SK-N-SH treated with all-trans-retinoic acid at 6 μM for 48 hours (cell line): ENCODE measurements at regions not wholly inside any gene's neighbourhood (a gene's known extent, or its start where the extent isn't known, plus 50 kb on each side); places are given as distances from the start of the nearest gene placed in this dataset.

Source experiments
- ATAC-seq: fragments of 200-7000 bp; cut with Tn5 transposase; 3 replicates; pipeline ENCODE4 v1.9.1; 2020; ENCODE audit warnings: mild to moderate bottlenecking, moderate library complexity
- ARNTL ChIP-seq: fragments of 450-650 bp; formaldehyde crosslinking; IDR thresholded peaks from 2 replicates; pipeline ENCODE4 v1.5.0; 2020; ENCODE audit warnings: low read depth, mild to moderate bottlenecking, moderate library complexity, borderline replicate concordance
- BACH2 ChIP-seq: fragments of 250-450 bp; sonication (Bioruptor Pico); IDR thresholded peaks from 2 replicates; pipeline ENCODE4 v1.9.0; 2021; ENCODE audit warnings: mild to moderate bottlenecking, borderline replicate concordance
- ESRRG ChIP-seq: fragments of 250-450 bp; sonication (Bioruptor Pico); IDR thresholded peaks from 2 replicates; pipeline ENCODE4 v1.6.1; 2021; ENCODE audit warnings: mild to moderate bottlenecking
- ISL1 ChIP-seq: fragments of 250-450 bp; sonication (Bioruptor Pico); IDR thresholded peaks from 2 replicates; pipeline ENCODE4 v2.1.2; 2022; ENCODE audit warnings: mild to moderate bottlenecking, moderate library complexity
- OSR1 ChIP-seq: fragments of 250-450 bp; sonication (Bioruptor Pico); IDR thresholded peaks from 2 replicates; pipeline ENCODE4 v1.8.0; 2022; ENCODE audit warnings: moderate library complexity, mild to moderate bottlenecking, inconsistent platforms
- PPARA ChIP-seq: fragments of 250-450 bp; sonication (Bioruptor Pico); IDR thresholded peaks from 2 replicates; pipeline ENCODE4 v1.5.0; 2020; ENCODE audit warnings: mild to moderate bottlenecking, borderline replicate concordance
- RARB ChIP-seq: fragments of 250-450 bp; sonication (Bioruptor Pico); IDR thresholded peaks from 2 replicates; pipeline ENCODE4 v1.8.0; 2021; ENCODE audit warnings: mild to moderate bottlenecking, moderate library complexity
- TOX ChIP-seq: fragments of 250-450 bp; sonication (Bioruptor Pico); IDR thresholded peaks from 2 replicates; pipeline ENCODE4 v1.8.0; 2021; ENCODE audit warnings: mild to moderate bottlenecking, moderate library complexity, borderline replicate concordance
- ZC3H10 ChIP-seq: fragments of 250-450 bp; sonication (Bioruptor Pico); IDR thresholded peaks from 2 replicates; pipeline ENCODE4 v1.5.1; 2021; ENCODE audit warnings: mild to moderate bottlenecking, moderate library complexity
- ZFP3 ChIP-seq: fragments of 250-450 bp; sonication (Bioruptor Pico); IDR thresholded peaks from 2 replicates; pipeline ENCODE4 v1.5.0; 2020; ENCODE audit warnings: mild to moderate bottlenecking, moderate library complexity
- ZFP30 ChIP-seq: fragments of 450-650 bp; formaldehyde crosslinking; IDR thresholded peaks from 2 replicates; pipeline ENCODE4 v1.5.0; 2022; ENCODE audit warnings: mild to moderate bottlenecking, moderate library complexity
- ZNF565 ChIP-seq: fragments of 450-650 bp; formaldehyde crosslinking; conservative IDR thresholded peaks from 2 replicates; pipeline ENCODE4 v1.5.0; 2020; ENCODE audit warnings: low read depth, mild to moderate bottlenecking, moderate library complexity
- ZNF70 ChIP-seq: fragments of 450-650 bp; formaldehyde crosslinking; IDR thresholded peaks from 2 replicates; pipeline ENCODE4 v1.5.0; 2020; ENCODE audit warnings: mild to moderate bottlenecking, moderate library complexity
- ZNF8 ChIP-seq: fragments of 450-650 bp; formaldehyde crosslinking; IDR thresholded peaks from 2 replicates; pipeline ENCODE4 v1.5.0; 2020; ENCODE audit warnings: mild to moderate bottlenecking, moderate library complexity
- TF ChIP-seq, protein P1 (sequence below): fragments of 250-450 bp; sonication (Bioruptor Pico); IDR thresholded peaks from 2 replicates; pipeline ENCODE4 v1.5.1; 2021; ENCODE audit warnings: mild to moderate bottlenecking, moderate library complexity
- TF ChIP-seq, protein P2 (sequence below): fragments of 250-450 bp; sonication (Bioruptor Pico); IDR thresholded peaks from 2 replicates; pipeline ENCODE4 v1.5.0; 2020; ENCODE audit warnings: mild to moderate bottlenecking, moderate library complexity
- TF ChIP-seq, protein P3 (sequence below): fragments of 250-450 bp; sonication (Bioruptor Pico); IDR thresholded peaks from 2 replicates; pipeline ENCODE4 v1.8.0; 2021; ENCODE audit warnings: low read depth, mild to moderate bottlenecking, moderate library complexity, borderline replicate concordance
- TF ChIP-seq, protein P4 (sequence below): fragments of 250-450 bp; sonication (Bioruptor Pico); IDR thresholded peaks from 2 replicates; pipeline ENCODE4 v1.5.1; 2020; ENCODE audit warnings: low read depth, mild to moderate bottlenecking, moderate library complexity
- TF ChIP-seq, protein P5 (sequence below): fragments of 250-450 bp; sonication (Bioruptor Pico); IDR thresholded peaks from 2 replicates; pipeline ENCODE4 v1.8.0; 2020; ENCODE audit warnings: mild to moderate bottlenecking, moderate library complexity, borderline replicate concordance

DNA sequence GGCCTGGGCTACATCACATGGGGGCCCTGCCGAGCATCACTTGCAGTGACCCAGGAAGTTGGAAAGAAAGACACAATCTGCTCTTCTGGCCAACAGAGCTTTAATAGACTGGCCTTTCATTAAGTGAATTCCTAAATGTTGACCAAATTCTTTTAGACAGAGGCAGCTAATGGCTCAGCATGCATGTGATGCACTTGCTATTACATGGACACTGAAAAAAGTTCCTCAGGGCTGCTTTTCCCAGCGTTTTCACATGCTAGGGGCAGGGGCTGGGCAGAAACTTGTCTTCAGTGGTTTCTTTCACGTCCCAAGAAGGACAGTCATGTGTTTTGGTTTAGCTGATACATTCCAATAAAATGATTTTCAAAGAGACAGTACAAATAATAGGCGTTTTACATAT is 651.0 kb upstream of the SLC35B3 start:
- TF ChIP-seq PPARA (CRISPR knock-in tag) (no peak), ZFP30 (CRISPR knock-in tag) (no peak), ARNTL (CRISPR knock-in tag) (no peak), TOX (CRISPR knock-in tag) (no peak), ZC3H10 (CRISPR knock-in tag) (no peak), ZNF565 (no peak), RARB (CRISPR knock-in tag) (no peak), BACH2 (CRISPR knock-in tag) (no peak), ZNF8 (CRISPR knock-in tag) (no peak), ZNF70 (CRISPR knock-in tag) (no peak)
- TF ChIP-seq, protein P1, sequence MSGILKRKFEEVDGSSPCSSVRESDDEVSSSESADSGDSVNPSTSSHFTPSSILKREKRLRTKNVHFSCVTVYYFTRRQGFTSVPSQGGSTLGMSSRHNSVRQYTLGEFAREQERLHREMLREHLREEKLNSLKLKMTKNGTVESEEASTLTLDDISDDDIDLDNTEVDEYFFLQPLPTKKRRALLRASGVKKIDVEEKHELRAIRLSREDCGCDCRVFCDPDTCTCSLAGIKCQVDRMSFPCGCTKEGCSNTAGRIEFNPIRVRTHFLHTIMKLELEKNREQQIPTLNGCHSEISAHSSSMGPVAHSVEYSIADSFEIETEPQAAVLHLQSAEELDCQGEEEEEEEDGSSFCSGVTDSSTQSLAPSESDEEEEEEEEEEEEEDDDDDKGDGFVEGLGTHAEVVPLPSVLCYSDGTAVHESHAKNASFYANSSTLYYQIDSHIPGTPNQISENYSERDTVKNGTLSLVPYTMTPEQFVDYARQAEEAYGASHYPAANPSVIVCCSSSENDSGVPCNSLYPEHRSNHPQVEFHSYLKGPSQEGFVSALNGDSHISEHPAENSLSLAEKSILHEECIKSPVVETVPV (CRISPR knock-in tag): no peak
- TF ChIP-seq, protein P2, sequence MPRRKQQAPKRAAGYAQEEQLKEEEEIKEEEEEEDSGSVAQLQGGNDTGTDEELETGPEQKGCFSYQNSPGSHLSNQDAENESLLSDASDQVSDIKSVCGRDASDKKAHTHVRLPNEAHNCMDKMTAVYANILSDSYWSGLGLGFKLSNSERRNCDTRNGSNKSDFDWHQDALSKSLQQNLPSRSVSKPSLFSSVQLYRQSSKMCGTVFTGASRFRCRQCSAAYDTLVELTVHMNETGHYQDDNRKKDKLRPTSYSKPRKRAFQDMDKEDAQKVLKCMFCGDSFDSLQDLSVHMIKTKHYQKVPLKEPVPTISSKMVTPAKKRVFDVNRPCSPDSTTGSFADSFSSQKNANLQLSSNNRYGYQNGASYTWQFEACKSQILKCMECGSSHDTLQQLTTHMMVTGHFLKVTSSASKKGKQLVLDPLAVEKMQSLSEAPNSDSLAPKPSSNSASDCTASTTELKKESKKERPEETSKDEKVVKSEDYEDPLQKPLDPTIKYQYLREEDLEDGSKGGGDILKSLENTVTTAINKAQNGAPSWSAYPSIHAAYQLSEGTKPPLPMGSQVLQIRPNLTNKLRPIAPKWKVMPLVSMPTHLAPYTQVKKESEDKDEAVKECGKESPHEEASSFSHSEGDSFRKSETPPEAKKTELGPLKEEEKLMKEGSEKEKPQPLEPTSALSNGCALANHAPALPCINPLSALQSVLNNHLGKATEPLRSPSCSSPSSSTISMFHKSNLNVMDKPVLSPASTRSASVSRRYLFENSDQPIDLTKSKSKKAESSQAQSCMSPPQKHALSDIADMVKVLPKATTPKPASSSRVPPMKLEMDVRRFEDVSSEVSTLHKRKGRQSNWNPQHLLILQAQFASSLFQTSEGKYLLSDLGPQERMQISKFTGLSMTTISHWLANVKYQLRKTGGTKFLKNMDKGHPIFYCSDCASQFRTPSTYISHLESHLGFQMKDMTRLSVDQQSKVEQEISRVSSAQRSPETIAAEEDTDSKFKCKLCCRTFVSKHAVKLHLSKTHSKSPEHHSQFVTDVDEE (CRISPR knock-in tag): no peak
- ATAC-seq: no peak

DNA sequence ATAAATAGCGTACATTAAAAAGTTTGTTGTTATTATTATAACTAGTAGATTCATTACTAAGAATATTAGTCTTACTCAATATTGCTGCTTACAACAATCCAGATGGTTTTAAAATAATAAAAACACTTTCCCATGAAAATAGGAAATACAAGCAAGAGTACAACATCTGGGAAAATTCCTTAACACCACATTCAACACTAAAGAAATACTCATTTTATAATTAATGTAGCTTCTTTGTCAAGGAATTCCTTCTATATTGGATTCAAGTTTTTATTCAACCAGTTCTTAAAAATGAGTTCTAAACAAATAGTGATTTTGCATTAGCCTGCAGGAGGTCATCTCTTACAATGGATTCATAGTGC is 650.3 kb upstream of the SLC35B3 start:
- no peak for ATAC-seq
- TF ChIP-seq ISL1 (CRISPR knock-in tag) (no peak), ZNF70 (CRISPR knock-in tag) (no peak), ZFP30 (CRISPR knock-in tag) (no peak), TOX (CRISPR knock-in tag) (no peak), ZFP3 (CRISPR knock-in tag) (no peak), ESRRG (CRISPR knock-in tag) (no peak), OSR1 (CRISPR knock-in tag) (no peak)
- TF ChIP-seq, protein P3, sequence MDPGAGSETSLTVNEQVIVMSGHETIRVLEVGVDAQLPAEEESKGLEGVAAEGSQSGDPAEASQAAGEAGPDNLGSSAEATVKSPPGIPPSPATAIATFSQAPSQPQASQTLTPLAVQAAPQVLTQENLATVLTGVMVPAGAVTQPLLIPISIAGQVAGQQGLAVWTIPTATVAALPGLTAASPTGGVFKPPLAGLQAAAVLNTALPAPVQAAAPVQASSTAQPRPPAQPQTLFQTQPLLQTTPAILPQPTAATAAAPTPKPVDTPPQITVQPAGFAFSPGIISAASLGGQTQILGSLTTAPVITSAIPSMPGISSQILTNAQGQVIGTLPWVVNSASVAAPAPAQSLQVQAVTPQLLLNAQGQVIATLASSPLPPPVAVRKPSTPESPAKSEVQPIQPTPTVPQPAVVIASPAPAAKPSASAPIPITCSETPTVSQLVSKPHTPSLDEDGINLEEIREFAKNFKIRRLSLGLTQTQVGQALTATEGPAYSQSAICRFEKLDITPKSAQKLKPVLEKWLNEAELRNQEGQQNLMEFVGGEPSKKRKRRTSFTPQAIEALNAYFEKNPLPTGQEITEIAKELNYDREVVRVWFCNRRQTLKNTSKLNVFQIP (CRISPR knock-in tag): no peak
- TF ChIP-seq, protein P4, sequence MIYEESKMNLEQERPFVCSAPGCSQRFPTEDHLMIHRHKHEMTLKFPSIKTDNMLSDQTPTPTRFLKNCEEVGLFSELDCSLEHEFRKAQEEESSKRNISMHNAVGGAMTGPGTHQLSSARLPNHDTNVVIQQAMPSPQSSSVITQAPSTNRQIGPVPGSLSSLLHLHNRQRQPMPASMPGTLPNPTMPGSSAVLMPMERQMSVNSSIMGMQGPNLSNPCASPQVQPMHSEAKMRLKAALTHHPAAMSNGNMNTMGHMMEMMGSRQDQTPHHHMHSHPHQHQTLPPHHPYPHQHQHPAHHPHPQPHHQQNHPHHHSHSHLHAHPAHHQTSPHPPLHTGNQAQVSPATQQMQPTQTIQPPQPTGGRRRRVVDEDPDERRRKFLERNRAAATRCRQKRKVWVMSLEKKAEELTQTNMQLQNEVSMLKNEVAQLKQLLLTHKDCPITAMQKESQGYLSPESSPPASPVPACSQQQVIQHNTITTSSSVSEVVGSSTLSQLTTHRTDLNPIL (CRISPR knock-in tag): no peak
- TF ChIP-seq, protein P2 (CRISPR knock-in tag): no peak

DNA sequence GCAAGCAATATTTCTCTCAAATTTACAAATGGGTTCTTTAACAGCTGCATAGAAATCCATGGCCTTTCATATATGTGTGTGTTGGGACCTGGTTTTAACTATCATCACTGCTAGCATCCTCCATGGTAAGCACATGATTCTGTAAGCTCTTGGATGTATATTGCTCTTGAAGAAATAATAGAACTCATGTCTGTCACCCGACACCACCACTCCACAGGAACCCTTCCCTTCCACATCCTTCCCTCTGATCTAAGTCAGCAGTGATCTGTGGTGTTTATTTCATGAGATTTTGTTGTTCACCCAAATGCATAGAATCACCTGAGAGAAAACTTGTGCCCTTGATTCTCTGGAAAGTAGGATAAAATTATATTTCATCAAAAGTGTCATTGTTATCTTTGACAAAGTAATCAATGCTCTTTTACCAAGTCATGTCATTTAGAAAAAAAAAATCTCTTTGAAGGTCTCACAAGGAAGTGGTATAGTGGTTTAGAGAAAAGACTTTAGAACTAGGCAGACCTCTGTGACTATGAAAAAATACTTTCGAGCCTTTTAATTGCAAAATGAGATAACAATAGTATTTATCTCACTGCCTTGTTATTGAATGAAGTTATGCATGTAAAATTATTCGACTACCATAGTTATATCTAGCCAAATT is 649.8 kb upstream of the SLC35B3 start:
- no peak for ATAC-seq
- no peak for TF ChIP-seq ZNF565
- no peak for TF ChIP-seq ZFP3 (CRISPR knock-in tag)
- TF ChIP-seq, protein P5, sequence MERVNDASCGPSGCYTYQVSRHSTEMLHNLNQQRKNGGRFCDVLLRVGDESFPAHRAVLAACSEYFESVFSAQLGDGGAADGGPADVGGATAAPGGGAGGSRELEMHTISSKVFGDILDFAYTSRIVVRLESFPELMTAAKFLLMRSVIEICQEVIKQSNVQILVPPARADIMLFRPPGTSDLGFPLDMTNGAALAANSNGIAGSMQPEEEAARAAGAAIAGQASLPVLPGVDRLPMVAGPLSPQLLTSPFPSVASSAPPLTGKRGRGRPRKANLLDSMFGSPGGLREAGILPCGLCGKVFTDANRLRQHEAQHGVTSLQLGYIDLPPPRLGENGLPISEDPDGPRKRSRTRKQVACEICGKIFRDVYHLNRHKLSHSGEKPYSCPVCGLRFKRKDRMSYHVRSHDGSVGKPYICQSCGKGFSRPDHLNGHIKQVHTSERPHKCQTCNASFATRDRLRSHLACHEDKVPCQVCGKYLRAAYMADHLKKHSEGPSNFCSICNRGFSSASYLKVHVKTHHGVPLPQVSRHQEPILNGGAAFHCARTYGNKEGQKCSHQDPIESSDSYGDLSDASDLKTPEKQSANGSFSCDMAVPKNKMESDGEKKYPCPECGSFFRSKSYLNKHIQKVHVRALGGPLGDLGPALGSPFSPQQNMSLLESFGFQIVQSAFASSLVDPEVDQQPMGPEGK: no peak
- TF ChIP-seq, protein P3 (CRISPR knock-in tag): no peak
- TF ChIP-seq, protein P4 (CRISPR knock-in tag): no peak
